ENCODE measurements at regions not wholly inside any gene's neighbourhood (a gene's known extent, or its start where the extent isn't known, plus 50 kb on each side); places are given as distances from the start of the nearest gene placed in this dataset.

DNA sequence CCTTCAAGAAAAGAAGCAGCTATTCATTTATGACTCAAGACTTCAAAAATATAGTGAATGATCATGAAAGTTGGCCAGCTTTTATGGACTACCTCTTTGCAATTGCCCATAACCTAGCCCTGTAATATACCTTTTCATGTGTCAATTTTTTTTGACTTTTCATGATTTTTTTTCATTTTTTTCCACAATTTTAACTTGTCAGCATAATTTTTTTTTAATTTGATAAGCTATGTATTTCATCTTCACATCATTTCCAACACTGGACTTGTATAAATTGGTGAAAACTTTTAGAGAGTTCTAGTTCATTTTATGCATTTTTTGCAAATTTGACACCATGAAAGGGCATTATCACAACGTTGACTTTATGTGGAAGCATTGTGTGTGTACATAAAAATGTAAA, 220.8 kb upstream of the NFE2L3 start:
- DNase-seq, result no peak

DNA sequence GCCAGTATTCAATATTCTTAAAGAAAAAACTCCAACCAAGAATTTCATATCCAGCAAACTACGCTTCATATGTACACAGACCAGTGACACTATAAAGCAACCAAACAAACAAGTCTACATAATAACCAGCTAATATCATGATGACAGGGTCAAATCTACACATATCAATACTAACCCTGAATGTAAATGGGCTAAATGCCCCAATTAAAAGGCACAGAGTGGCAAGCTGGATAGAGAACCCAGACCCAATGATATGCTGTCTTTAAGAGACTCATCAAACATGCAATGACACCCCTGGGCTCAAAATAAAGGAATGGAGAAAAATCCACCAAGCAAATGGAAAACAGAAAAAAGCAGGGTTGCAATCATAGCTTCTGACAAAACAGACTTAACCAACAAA, 218.1 kb upstream of the NFE2L3 start:
- DNase-seq, result no peak

DNA sequence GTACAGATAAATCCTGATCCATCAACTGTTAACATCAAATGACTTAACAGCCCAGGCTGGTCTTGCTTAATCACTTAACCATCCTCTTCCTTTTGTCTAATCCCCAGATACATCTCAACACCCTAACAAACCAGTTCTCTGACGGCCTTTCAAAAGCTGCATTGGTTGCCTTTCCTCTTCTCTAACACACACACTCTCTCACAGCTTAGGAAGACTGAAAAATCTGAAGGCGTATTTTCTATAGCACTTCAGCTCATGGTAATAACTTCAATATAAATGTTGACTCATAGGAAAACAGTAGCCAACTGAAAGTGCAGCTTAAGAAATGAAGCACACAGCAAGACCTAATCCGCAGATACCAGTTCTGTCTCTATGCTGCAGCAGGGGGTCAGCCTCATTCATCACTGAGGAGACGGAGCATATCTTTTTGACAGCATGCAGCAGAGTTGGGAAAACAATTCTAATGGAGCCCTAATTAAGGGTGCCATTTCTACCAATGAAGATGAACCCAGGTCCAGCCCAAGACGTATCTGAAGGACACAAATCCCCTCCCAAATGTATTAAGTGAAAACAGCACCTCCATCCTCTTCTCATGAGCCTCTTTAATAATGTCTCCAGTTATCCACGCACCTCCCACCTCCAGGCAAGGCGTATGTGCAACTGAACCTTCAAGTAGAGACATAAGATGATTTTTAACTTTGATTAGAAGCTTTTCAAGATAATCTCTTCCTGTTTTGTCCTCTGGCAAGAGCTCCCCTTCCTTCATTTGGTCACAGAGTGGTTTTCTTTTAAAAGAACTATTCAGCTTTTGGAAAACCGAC, 211.7 kb upstream of the NFE2L3 start:
- no peak for DNase-seq

DNA sequence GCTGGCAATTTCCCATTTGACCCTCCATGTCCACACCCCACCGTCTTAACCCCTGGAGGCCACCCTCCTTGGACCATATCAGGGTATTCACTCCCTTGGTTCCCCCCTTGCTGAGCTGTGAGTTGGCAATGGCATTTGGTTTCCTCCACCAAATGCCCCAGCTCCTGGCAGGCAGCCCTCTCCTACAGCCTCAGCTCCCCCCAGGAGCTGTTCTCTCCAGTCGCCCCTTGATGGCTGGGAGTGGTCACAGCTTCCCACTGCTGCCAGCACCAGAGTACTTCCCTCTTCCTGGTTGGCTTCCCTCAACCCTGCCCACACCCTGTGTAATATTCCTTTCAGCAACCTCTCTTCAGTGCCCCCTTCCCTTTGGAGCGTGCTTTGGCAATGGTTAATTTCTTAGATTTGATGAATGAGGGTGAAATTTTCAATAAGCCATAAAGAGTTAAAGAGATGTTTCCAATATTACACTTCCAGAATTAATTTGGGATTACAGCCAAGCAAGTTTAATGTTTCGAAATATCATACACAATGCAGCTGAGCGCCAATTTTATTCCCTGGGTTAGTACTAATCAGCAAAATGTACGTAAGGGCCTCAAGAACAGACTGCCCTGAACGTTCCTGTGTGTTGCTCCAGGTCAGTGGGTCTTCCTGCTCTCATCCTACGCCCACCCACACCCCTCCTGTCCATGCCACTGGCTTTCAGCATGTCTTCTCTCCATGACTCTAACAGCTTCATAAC, 207.1 kb upstream of the NFE2L3 start:
- no peak for DNase-seq

DNA sequence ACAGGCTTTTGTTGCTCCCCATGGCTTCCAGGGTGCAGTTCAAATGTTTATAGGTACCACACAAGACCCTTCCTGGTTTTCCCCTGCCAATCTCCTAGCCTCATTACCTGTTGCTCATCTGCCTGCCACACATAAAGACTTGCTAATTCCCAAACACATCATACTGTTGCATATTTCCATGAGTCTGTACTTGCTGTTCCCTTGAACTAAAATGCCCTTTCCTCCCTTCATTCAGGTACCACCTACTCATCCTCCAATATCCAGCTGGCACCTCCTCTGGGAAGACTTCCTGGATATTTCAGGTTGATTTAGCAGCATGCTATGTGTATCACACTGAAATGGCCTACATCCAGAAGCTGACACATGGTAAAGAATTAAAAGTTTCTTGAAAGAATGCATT, 206.4 kb upstream of the NFE2L3 start:
- DNase-seq, result no peak

DNA sequence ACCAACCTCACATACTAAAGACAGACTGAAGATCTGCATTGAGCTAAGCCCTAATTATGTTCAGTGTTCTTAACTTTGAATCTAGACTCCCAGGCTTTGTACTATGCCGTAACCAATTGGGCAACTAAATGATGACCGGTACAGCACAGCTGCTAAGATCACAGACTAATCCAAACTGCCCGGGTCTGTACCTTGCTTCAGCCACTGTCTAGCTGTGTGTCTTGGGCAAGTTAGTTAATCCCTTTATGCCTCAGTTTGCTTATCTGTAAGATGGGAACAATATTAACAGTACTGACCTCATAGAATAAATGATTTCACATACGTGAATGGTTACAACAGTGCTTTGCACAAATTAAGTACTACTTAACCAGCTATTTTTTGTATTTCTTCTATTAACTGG, 205.8 kb upstream of the NFE2L3 start:
- no peak for DNase-seq

DNA sequence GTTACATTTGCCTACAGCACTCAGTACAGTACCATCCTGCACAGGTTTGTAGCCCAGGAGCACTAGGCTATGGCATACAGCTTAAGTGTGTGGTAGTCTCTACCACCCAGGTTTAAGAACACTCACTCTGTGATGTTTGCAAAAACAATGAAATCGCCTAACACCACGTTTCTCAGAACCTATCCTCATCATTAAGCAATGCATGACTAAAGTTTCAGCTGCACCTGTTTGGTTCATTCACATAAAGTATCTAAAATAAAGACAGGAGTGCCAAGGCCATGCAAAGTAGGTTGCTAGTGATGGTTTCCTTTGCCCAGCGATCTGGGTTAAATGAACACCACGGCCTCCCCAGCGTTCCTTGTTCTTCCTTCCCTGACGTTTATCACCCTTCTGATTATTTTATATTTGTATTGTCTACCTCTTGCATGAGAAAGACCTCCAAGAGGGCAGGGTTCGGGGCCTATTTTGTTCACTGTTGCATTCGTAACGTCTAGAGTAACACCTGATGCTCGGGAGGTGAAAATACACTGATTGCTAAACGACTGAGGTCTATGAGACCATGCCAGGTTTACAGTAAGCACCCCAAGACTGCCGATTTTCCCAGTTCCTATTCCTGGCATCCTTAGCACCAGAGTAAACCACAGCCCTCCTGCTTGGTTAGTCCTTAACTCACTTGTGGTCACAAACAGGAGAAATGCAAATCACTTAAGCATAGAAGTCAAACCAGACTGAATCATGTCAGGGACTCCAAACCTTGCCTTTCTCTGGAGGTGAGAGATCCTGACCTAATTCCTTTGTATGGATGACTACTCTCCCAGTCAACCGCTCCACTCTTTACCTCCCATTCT, 204.1 kb upstream of the NFE2L3 start:
- no peak for DNase-seq

DNA sequence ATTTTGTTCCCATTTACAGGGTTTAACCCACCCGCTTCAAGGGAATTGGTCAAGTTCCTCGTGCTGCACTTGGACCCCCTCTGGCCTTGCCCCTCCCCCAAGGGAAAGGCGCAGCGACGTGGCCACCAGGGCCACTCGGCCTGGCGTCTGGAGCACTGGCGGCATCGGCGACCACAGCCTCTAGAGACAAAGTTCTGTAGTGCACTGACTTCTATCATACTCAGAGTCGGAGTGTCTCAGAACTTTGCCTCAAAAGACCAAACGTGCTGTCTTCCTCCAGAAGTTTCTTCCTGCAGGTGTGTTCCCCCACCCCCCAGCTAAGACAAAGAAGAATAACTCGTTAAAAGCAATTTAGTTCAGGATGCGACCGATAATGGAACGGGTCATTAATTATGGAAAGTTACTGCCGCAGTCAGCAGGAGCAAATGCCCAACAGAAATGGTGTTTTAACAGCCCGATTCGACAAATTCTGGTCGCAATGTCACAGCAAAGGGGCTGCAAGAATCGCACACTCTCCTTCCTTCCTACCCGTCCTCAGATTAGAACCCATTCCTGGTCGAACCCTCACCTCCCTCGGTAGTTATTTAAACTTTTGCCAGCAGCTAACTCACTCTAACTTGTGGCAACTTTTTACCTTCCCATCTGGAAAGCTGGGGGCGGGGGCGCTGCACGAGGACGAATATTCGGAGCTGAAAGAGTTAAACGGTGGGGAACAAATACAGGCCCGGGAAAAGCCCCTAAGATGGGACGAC, 202.1 kb upstream of the NFE2L3 start:
- DNase-seq, result peak in 1 of 56 donors; percentile 32

DNA sequence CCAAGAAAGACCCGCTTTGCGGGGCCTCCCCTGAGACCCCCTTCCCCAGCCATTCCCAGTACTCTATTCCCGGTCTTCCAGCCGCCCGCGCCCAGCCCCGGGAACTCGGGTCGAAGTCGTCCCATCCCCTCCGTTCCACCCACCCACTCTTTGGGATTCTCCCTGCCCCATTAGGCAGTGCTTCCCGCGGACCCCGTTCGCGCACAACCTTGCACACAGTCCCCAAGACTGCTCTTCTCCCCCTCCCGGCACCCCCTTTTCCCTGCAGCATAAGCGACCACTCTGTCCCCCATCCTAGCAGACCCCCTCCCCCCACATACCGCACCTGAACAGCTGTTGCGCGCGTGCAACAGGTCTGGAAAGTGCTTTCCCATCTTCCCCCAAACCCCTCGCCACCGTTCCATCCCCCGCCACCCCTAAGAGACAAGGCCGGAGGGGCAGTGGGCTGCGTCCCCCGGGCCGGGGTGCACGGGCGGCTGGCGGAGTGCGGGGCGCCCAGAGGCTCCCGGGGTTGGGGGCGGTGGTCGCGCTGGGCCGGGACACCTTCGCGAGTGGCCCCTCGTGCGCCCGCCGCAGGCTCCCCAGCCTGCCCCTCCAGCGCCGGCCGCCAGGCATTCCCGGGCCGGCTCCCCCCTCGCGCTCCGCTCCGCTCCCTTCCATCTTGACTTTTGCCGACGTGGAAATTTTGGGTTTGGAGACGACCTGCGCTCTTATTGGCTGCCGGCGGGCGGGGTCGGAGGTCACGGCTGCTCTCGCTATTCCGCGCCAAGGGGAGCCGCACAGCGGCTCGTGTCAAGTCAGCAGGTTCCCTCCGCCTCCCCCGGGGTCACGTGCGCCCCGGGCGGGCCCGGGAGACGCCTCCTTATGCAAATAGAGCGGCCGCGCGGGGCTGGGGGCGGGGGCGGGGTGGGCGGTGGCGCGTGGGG, 201.2 kb upstream of the NFE2L3 start:
- DNase-seq, result peak in 48 of 56 donors; percentile 10 to 88 (median 53)

DNA sequence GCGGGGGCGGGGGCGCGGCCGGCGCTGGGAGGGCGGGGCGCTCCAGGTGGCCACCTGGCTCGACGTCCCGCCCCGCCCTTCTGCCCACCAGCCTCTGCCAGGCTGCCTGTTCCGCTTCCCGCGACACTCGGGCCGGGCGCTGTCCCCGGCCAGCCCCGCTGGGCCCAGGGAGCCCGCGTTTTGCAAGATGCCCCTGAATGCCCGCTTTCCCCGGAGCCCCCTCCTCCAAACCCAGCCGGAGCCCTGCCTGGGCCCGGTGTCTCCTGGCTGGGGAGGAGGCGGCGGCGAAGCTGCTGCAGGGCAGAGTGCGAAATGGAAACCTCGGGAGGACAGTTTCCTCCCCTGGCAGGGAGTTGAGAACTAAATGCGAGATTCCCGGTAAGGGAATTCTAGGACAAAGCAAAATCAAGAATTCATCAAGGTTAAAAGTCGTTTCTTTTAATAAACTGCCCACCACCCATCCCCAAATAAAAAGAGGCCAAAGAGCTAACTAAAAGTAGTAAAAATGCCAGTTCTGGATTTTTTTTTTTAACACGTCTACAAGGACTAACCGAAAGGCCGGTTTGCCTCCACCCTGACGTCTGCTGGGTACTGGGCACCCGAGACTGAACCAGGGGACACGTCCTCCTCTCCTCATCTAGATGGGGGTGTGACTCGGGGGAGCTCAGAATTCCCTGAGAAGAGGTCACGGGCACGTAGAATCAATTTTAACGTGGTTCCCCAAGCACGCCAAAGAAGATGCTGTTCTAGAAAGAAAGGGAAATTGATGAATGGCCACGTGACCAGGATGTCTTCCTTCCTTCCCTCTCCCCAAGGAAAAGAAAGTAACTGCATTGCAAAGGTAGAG, 200.4 kb upstream of the NFE2L3 start:
- peak in 3 of 56 donors; percentile 32 to 43 (median 32) for DNase-seq

DNA sequence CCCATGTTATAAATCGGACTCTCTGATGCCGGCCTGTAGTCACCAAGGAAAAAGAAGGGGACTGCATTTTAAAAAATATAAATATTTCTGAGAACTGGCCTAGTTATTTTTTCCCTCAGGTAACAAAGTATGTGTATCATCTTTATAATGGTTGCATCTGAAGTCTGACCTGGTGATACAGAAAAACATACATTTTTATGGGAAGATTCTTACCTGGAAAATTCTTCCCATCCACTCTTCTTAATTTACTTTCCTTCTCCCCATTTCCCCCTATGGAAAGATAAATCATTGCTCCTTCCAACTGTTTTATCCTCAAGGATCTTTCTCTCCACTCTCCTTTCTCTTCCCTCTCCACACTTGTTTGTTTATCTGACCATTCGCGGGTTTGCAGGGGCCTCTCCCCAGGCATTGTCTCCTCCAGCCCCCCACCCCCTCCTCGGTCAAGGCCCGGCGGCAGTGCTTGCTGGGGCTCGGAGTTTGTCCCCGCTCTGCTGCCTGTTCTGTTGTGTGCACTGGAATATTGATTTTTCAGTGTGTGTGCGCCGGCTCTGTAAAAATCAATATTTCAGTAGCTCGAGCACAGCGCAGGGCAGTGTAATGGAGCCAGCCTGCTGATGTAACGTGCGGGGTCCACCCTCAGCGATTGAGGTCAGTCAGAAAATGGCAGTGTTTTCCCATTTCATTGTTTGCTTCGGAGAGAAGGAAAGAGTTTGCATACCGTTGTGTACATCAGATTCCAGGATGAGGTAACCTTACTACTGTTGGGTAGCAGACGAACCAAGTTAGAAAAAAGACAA, 199.5 kb upstream of the NFE2L3 start:
- DNase-seq, result no peak

DNA sequence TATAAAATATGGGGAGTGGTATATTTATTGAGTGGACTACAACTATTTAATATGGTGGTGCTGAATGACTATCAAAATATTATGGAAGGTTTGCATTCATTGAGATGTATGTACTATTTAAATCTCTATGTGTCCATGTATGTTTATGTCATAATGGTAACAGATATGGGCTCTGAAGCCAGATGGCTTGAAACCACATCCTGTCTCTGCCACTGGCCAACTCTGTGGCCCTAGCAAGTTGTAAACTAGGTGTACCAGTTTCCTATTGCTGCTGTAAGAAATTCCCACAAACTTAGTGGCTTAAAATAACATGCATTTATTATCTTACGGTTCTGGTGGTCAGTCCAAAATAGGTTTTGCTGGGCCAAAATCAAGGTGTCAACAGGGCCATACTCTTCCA, 198.1 kb upstream of the NFE2L3 start:
- no peak for DNase-seq

DNA sequence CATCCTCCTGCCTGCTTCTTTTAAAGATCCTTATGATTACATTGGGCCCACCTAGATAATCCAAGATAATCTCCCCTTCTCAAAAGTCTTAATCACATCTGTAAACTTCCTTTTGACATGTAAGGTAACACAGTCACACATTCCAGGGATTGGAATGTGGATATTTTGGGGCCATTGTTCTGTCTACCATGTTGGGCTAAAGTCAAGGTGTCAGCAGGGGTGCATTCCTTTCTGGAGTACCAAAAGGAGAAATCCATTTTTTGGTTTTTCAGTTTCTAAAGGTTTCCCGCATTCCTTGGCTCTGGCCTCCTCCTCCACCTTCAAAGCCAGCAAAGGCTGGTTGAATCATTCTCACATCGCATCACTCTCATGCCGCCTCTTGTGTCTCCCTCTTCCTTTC, 197.6 kb upstream of the NFE2L3 start:
- DNase-seq, result no peak

DNA sequence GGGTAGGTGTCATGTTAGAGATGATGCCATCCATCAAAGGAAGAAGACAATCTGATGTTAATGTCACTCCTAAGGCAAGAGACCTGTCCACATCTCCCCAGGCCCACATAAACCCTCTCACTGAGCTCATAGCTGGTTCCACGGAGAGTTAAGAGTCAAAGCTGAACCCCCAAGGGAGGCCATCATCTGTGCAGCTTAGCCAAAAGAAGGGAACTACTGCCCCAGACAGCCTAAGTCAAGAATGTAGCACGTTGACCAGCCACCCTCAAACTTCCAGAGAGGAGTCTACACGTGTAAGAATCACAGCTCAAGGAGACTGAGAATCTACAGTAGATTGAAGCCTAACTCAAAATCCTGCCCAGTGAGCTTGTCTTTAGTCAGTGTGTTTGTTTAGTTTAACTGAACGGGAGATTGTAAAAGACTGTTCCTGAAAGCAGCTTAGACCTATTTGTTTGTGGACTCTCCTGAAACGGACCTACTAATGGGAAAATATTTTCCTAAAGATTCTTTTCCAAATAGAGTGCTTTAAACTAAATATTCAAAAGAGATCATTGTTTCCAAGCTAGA, 192.7 kb upstream of the NFE2L3 start:
- no peak for DNase-seq

DNA sequence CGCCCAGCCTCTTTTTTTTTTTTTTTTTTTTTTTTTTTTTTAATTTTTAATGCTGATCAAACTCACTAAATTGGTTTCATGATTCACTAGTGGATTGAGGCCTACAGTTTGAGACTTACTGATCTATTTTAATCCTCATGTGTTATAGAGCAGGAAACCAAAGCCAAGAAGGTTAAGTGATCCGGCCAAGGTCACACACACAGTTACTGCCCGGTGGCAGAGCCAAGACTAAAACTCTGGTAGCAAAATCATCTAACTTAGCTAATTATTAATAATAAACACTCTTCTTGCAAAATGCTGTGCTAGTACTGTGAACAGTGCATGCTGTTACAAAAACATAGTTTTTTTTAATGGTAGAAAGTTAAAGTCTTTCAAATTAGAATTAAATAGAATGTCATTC, 188.3 kb upstream of the NFE2L3 start:
- no peak for DNase-seq

DNA sequence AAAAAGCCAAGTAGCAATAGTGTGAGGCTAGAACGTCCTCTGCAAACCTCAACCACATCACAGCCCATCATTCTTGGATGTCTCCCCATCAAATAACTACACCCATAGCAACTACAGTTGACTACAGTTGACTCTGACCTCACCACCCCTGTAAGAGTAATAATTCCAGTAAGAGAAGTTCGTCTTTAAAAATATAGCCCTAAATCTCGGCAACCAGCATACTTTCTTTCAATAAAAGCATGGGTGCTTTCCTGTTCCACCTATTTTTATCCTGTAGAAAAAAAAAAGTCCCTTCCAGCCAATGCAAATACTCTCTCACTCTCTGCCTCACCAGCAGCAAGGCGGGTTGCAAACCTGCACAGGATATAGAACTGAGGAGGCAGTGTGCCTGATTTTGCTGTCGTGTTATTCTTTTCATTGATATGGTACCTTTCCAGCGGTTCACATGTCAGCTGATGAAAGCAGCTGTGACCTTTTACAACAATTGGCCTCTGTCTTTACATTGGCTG, 187.5 kb upstream of the NFE2L3 start:
- no peak for DNase-seq

DNA sequence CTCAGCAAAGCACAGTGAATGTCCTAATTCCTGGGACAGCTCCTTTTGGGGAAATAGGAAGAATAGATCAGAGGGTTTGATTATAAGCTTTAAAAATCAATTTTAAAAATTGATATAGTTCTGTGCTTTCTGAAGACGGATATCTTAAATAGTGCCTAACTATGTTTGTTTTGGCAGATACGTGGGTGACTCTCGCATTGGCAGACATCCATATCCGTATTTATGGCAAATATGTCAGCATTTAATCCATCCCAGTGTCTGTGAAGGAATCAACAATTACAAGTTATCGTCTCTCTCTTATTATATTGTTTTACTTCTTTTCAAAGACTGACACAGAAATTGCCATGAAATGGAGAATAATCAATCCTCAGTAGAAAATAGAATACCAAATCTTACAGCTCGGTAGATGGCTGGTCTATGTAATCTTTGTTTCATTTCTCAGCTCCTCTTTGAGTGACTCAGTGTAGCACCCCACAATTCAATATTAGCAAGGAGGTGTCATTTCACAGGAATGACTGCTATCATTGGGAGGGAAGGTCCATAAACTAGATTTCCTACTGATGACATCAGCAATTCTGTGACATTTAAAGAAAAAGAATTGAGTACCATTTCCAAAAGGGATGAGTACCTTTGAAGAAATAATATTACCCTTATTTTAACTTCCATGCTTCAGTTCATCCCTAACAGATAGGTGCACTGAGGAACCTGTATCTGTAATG, 186.4 kb upstream of the NFE2L3 start:
- no peak for DNase-seq
